Endothelial cell (in vitro differentiated cells): ENCODE measurements at regions not wholly inside any gene's neighbourhood (a gene's known extent, or its start where the extent isn't known, plus 50 kb on each side); places are given as distances from the start of the nearest gene placed in this dataset.
"Not testable (repeated sequence)": the region's sequence is repeated elsewhere in the genome, so short reads cannot be mapped to it uniquely, and the experiment has no call there.

ENCODE experiments used
- DNase-seq: peaks from one replicate; pipeline ENCODE4 v3.0.0; 2021; ENCODE audit warnings: low spot score
- H3K27ac Mint-ChIP-seq: one replicate; pipeline ENCODE4 v1.8.0; 2021; ENCODE audit warnings: mixed read lengths, inconsistent platforms; ENCODE audit not compliant: unreplicated experiment
- H3K27me3 Mint-ChIP-seq: one replicate; pipeline ENCODE4 v1.8.0; 2021; ENCODE audit warnings: mild to moderate bottlenecking, moderate library complexity, mixed read lengths, inconsistent platforms; ENCODE audit not compliant: unreplicated experiment
- H3K36me3 Mint-ChIP-seq: one replicate; pipeline ENCODE4 v1.8.0; 2021; ENCODE audit warnings: mild to moderate bottlenecking, low read depth, mixed read lengths, inconsistent platforms; ENCODE audit not compliant: unreplicated experiment
- H3K4me1 Mint-ChIP-seq: one replicate; pipeline ENCODE4 v1.8.0; 2021; ENCODE audit warnings: mild to moderate bottlenecking, mixed read lengths, inconsistent platforms; ENCODE audit not compliant: unreplicated experiment
- H3K4me3 Mint-ChIP-seq: one replicate; pipeline ENCODE4 v1.8.0; 2021; ENCODE audit warnings: mild to moderate bottlenecking, mixed read lengths, inconsistent platforms; ENCODE audit not compliant: unreplicated experiment
- H3K9me3 Mint-ChIP-seq: one replicate; pipeline ENCODE4 v1.8.0; 2021; ENCODE audit warnings: mixed read lengths, inconsistent platforms; ENCODE audit not compliant: unreplicated experiment
- TF ChIP-seq, protein P1 (sequence below): fragments of 200-600 bp; sonication (generic); IDR thresholded peaks from one replicate; pipeline ENCODE4 v1.5.0; 2021; ENCODE audit warnings: antibody characterized with exemption; ENCODE audit not compliant: unreplicated experiment

DNA sequence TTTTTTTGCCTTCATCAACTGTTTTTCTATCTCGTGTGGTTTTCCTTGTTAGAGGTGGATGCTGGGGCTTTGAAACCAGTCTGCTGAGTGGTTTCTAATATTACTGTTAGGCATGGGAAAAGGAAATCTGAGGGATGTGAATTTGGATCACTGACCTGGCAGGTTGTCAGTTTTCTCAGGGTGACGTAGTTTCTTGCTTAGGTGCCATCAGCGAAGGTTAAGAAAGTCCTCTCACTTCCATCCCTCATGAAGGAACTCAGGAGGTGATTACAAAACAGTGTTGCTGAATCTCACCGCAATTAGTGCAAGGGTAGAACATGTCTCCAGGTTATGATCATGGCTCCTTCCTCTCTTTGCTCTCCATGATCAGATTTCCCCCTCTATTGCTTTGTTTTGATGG, 135.9 kb downstream of the SOX4 start:
- peaks cover 1% of the 10 kb centered on the region for H3K27me3 Mint-ChIP-seq
- peaks cover 3% of the 10 kb centered on the region for H3K36me3 Mint-ChIP-seq
- no peak for DNase-seq
- no peaks in the 10 kb centered on the region for H3K9me3 Mint-ChIP-seq
- TF ChIP-seq, protein P1, sequence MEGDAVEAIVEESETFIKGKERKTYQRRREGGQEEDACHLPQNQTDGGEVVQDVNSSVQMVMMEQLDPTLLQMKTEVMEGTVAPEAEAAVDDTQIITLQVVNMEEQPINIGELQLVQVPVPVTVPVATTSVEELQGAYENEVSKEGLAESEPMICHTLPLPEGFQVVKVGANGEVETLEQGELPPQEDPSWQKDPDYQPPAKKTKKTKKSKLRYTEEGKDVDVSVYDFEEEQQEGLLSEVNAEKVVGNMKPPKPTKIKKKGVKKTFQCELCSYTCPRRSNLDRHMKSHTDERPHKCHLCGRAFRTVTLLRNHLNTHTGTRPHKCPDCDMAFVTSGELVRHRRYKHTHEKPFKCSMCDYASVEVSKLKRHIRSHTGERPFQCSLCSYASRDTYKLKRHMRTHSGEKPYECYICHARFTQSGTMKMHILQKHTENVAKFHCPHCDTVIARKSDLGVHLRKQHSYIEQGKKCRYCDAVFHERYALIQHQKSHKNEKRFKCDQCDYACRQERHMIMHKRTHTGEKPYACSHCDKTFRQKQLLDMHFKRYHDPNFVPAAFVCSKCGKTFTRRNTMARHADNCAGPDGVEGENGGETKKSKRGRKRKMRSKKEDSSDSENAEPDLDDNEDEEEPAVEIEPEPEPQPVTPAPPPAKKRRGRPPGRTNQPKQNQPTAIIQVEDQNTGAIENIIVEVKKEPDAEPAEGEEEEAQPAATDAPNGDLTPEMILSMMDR = no peak
- no peak overlapping the region for H3K4me3 Mint-ChIP-seq
- peaks cover 37% of the 10 kb centered on the region for H3K4me1 Mint-ChIP-seq
- no peak overlapping the region for H3K27ac Mint-ChIP-seq

DNA sequence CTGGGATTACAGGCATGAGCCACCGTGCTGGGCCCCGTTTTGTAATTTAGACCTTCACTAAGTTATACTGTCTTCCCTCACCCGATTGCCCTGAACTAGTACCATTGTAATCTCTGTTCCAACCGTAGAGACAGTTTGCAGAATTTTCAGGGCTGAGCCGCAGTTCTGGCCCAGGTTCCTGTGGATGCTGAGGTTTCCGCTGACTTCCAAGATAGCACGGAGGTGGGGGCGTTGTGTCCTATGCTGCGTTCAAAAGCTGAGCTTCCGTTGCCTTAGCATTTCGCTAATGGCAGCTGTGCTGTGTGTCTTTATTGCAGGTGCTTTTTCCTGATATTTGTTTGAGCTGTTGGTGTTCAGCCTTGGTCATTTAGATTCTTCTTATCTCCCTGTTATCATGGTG, 137.0 kb downstream of the SOX4 start:
- DNase-seq = no peak
- H3K27ac Mint-ChIP-seq = no peak overlapping the region

DNA sequence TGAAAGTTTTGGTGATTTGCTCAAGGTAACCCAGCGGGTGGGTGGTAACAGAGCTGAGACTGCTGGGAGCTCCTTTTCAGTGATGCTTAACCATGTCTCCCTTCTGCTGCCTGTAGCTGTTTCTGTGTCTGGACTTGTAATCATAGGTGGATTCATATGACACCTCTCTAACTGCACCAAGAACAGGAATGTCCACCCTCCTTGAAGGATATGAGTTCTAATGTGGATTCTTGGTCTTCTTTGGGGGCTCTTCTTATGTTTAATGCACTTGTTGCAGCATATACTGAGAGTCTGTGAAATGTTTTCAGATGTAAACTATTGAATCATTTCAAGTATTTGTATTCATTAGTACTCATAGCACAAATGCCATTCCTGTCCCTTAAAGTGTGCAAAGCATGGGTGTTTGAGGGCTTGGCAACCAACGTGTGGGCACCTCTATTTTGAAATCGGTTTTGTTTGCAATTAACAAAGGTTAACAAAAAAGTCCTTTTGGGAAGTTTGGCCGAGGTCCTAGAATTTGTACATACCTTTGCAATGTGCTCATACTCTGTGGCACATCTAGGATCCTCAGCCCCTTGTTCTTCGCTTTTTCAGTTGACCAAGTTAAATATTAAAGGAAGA, 138.0 kb downstream of the SOX4 start:
- no peak for DNase-seq
- H3K27ac Mint-ChIP-seq = no peak overlapping the region
- TF ChIP-seq, protein P1 = no peak
- no peaks in the 10 kb centered on the region for H3K9me3 Mint-ChIP-seq
- peaks cover 35% of the 10 kb centered on the region for H3K4me1 Mint-ChIP-seq
- H3K4me3 Mint-ChIP-seq = no peak overlapping the region
- peaks cover 8% of the 10 kb centered on the region for H3K36me3 Mint-ChIP-seq
- H3K27me3 Mint-ChIP-seq = peaks cover 1% of the 10 kb centered on the region

More for the DNA sequence above, 137.0 kb downstream of the SOX4 start:
- H3K4me1 Mint-ChIP-seq = peaks cover 33% of the 10 kb centered on the region
- TF ChIP-seq, protein P1 = no peak
- peaks cover 1% of the 10 kb centered on the region for H3K27me3 Mint-ChIP-seq
- peaks cover 3% of the 10 kb centered on the region for H3K36me3 Mint-ChIP-seq
- no peaks in the 10 kb centered on the region for H3K9me3 Mint-ChIP-seq
- no peak overlapping the region for H3K4me3 Mint-ChIP-seq

DNA sequence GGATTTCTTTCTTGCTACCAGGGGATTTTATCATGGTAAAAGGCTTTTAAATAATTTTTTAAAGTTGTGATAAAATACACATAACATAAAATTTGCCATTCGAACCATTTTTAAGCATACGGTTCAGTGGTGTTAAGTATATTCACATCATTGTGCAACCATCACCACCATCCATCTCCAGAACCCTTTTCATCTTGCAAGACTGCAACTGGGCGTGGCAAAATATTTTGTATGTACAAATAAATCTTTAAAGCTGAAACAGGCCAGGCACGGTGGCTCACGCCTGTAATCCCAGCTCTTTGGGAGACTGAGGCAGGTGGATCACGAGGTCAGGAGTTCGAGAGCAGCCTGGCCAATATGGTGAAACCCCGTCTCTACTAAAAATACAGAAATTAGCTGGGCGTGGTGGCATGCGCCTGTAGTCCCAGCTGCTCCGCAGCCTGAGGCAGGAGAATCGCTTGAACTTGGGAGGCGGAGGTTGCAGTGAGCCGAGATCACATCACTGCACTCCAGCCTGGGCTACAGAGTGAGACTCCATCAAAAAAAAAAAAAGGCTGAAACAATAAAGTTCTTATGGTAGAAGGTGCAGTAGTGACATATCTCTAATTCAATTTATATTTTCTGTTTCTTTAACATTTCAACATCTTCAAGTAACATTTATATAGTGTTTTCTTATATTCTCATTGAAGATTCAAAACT, 138.6 kb downstream of the SOX4 start:
- not testable (repeated sequence) for H3K27ac Mint-ChIP-seq, H3K4me3 Mint-ChIP-seq, H3K9me3 Mint-ChIP-seq, DNase-seq, H3K36me3 Mint-ChIP-seq, H3K27me3 Mint-ChIP-seq
- peaks cover 29% of the 10 kb centered on the region for H3K4me1 Mint-ChIP-seq

DNA sequence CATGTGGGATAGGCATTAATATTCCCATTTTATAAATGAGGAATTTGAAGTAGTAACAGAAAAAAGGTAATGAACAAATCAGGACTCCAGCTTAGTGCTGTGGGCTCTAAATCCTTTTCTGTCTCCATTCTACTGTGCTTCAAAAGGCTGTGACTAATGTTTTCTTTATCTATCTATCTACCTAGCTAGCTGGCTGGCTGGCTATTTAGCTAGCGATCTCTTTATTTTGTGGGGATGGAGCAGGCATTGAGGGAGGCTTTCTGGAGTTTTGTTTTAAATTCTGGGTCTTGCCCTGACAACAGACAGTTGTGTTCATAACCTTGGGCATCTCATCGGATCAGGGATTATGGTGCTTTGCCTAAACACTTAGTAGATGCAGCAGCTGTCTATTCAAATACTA, 139.2 kb downstream of the SOX4 start:
- Mint-ChIP-seq H3K4me3 (no peak overlapping the region), H3K4me1 (peaks cover 31% of the 10 kb centered on the region), H3K36me3 (peaks cover 8% of the 10 kb centered on the region), H3K27me3 (peaks cover 1% of the 10 kb centered on the region), H3K27ac (peak overlapping the region; percentile 14), H3K9me3 (no peaks in the 10 kb centered on the region)
- TF ChIP-seq, protein P1 = no peak
- no peak for DNase-seq
